Activated B cell treated with CpG ODN at 0.5 μM for 24 hours (primary cell): ENCODE measurements at regions not wholly inside any gene's neighbourhood (a gene's known extent, or its start where the extent isn't known, plus 50 kb on each side); places are given as distances from the start of the nearest gene placed in this dataset.

Experiments used
- ATAC-seq: fragments of 200-7000 bp; cut with Tn5 transposase; one replicate; pipeline ENCODE4 v1.10.0; 2021; ENCODE audit warnings: low read depth, mild to moderate bottlenecking, moderate library complexity
- CTCF ChIA-PET: fragments of 350-600 bp; sonication (Branson Sonifier 250); formaldehyde crosslinking; loops from one replicate; lab custom pipeline; 2021; ENCODE audit warnings: antibody characterized with exemption; lab: Charles Lee
- POLR2A ChIA-PET: fragments of 350-600 bp; sonication (Branson Sonifier 250); formaldehyde crosslinking; loops from one replicate; lab custom pipeline; 2021; ENCODE audit warnings: antibody characterized with exemption; lab: Charles Lee
- DNase-seq: peaks from one replicate; pipeline ENCODE4 v3.0.0; 2022
- H3K27ac Mint-ChIP-seq: one replicate; pipeline ENCODE4 v1.8.0; 2020; ENCODE audit warnings: mixed read lengths
- H3K27me3 Mint-ChIP-seq: one replicate; pipeline ENCODE4 v1.8.0; 2021; ENCODE audit warnings: mixed read lengths
- H3K36me3 Mint-ChIP-seq: one replicate; pipeline ENCODE4 v1.8.0; 2021; ENCODE audit warnings: low read depth, mixed read lengths
- H3K4me1 Mint-ChIP-seq: one replicate; pipeline ENCODE4 v1.8.0; 2021; ENCODE audit warnings: mixed read lengths
- H3K4me3 Mint-ChIP-seq: one replicate; pipeline ENCODE4 v1.8.0; 2020; ENCODE audit warnings: mild to moderate bottlenecking, mixed read lengths
- H3K9me3 Mint-ChIP-seq: one replicate; pipeline ENCODE4 v1.8.0; 2020; ENCODE audit warnings: mixed read lengths
- intact Hi-C: fragments of 100-400 bp; cut with micrococcal nuclease; formaldehyde crosslinking; loops from one replicate; pipeline ENCODE4 v1.15.1; 2024
- TF ChIP-seq, protein P1 (sequence below): fragments of 200-600 bp; IDR thresholded peaks from one replicate; pipeline ENCODE4 v1.8.0; 2022; ENCODE audit warnings: antibody characterized with exemption, mild to moderate bottlenecking

DNA sequence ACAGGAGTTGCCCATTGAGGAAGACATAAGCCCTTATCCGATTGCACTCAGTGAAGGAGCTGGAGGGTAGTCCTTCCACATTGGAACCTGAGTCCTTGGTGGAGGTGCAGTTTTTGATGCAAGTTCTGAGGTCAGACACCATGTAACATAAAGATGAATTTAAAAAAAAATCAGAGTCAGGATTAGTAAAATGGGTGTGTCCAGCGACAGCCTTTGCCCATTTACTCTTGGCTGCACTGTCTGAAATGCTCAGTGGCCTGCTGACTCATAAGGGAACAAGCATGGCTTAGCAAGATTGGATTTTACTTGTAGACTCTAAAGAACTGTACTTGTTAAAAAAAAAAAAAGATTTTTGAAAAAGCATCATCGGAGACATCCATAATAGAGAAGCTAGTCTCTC, 241.1 kb upstream of the TOPAZ1 start:
- Mint-ChIP-seq H3K27me3 (peaks cover 49% of the 10 kb centered on the region), H3K27ac (no peak overlapping the region), H3K4me3 (peak overlapping the region; percentile 12), H3K4me1 (peaks cover 43% of the 10 kb centered on the region), H3K9me3 (no peaks in the 10 kb centered on the region), H3K36me3 (no peaks in the 10 kb centered on the region)
- no peak for DNase-seq
- no peak for ATAC-seq
- ChIA-PET POLR2A (interaction anchor here (0.7 to 1.0 kb wide), 2 partner anchors 44 to 45 kb away, joined by 3 to 4 read pairs; no protein-coding TSS in a partner anchor), CTCF (interaction anchor here (1.0 kb wide), 1 partner anchor 107 kb away, joined by 3 read pairs; no protein-coding TSS in a partner anchor)
- TF ChIP-seq, protein P1, sequence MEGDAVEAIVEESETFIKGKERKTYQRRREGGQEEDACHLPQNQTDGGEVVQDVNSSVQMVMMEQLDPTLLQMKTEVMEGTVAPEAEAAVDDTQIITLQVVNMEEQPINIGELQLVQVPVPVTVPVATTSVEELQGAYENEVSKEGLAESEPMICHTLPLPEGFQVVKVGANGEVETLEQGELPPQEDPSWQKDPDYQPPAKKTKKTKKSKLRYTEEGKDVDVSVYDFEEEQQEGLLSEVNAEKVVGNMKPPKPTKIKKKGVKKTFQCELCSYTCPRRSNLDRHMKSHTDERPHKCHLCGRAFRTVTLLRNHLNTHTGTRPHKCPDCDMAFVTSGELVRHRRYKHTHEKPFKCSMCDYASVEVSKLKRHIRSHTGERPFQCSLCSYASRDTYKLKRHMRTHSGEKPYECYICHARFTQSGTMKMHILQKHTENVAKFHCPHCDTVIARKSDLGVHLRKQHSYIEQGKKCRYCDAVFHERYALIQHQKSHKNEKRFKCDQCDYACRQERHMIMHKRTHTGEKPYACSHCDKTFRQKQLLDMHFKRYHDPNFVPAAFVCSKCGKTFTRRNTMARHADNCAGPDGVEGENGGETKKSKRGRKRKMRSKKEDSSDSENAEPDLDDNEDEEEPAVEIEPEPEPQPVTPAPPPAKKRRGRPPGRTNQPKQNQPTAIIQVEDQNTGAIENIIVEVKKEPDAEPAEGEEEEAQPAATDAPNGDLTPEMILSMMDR, result no peak
- intact Hi-C loops, result no loop called here

DNA sequence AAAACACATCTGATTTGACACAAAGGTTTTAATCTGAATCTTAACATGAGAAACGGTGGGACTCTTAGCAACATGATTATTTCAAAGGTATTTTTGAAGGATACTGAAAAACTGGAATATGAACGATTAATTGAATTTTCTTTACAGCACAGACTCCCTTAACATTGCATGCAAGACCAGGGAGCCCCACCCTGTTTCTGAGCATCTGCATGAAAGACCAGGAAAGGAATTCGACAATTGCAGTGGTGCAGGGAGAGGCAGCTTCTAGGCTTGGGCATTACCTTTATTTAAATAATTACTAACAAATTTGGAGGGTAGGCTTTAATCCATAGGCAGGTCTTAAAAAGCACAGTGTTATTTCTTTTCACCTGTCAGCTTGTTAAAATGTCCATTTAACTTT, 240.6 kb upstream of the TOPAZ1 start:
- intact Hi-C loops, result no loop called here
- ChIA-PET CTCF (interaction anchor here (1.0 kb wide), 1 partner anchor 106 kb away, joined by 3 read pairs; no protein-coding TSS in a partner anchor), POLR2A (interaction anchor here (0.7 to 1.0 kb wide), 3 partner anchors 44 to 57 kb away, joined by 3 to 4 read pairs (median 4); no protein-coding TSS in a partner anchor)
- TF ChIP-seq, protein P1, result no peak
- DNase-seq, result no peak
- H3K27me3 Mint-ChIP-seq, result peaks cover 44% of the 10 kb centered on the region
- no peaks in the 10 kb centered on the region for H3K36me3 Mint-ChIP-seq
- H3K9me3 Mint-ChIP-seq, result no peaks in the 10 kb centered on the region
- no peak for ATAC-seq
- no peak overlapping the region for H3K27ac Mint-ChIP-seq
- no peak overlapping the region for H3K4me3 Mint-ChIP-seq
- peaks cover 39% of the 10 kb centered on the region for H3K4me1 Mint-ChIP-seq

GRCh38 chr3:44003801-44004200, 237.9 kb upstream of the TOPAZ1 start:
- H3K27ac Mint-ChIP-seq, result no peak overlapping the region
- DNase-seq (no peak), ATAC-seq (no peak)
- TF ChIP-seq, protein P1, result no peak
- intact Hi-C loops, result no loop called here
- peaks cover 23% of the 10 kb centered on the region for H3K27me3 Mint-ChIP-seq
- ChIA-PET CTCF (interaction anchor here (1.9 kb wide), 1 partner anchor 54 kb away, joined by 6 read pairs; no protein-coding TSS in a partner anchor), POLR2A (no interaction called here)
- H3K4me3 Mint-ChIP-seq, result no peak overlapping the region
- H3K36me3 Mint-ChIP-seq, result no peaks in the 10 kb centered on the region
- peaks cover 12% of the 10 kb centered on the region for H3K4me1 Mint-ChIP-seq
- H3K9me3 Mint-ChIP-seq, result no peaks in the 10 kb centered on the region

DNA sequence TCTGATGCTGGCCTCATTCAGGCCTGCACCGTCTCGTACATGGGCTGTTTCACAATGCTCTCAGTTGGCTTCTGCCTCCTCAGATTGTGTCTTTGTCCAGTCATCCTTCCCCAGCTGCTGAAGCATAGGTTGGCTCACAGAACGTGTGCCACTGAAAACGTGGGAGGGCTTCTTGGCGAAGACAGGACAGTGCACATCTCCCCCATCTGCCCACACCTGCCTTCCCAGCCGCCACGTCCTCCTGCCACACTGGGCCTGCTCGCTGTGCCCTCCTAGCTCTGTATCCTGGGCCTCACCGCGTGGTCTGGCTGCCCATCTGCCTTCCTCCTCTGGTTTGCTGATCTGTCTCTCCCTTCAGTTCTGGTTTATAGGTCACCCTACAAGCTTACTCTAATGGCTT, 230.0 kb upstream of the TOPAZ1 start:
- ATAC-seq (no peak), DNase-seq (no peak)
- no peak overlapping the region for H3K4me3 Mint-ChIP-seq
- H3K36me3 Mint-ChIP-seq, result no peaks in the 10 kb centered on the region
- intact Hi-C loops, result no loop called here
- ChIA-PET CTCF (no interaction called here), POLR2A (no interaction called here)
- peaks cover 9% of the 10 kb centered on the region for H3K27me3 Mint-ChIP-seq
- H3K27ac Mint-ChIP-seq, result no peak overlapping the region
- TF ChIP-seq, protein P1, result no peak
- no peaks in the 10 kb centered on the region for H3K4me1 Mint-ChIP-seq
- no peaks in the 10 kb centered on the region for H3K9me3 Mint-ChIP-seq

GRCh38 chr3:44012160-44012899, 229.4 kb upstream of the TOPAZ1 start:
- POLR2A ChIA-PET, result no interaction called here
- TF ChIP-seq, protein P1, result no peak
- no peak overlapping the region for H3K27ac Mint-ChIP-seq

More at GRCh38 chr3:44012160-44012899, 229.4 kb upstream of the TOPAZ1 start:
- Mint-ChIP-seq H3K9me3 (no peaks in the 10 kb centered on the region), H3K4me3 (no peak overlapping the region), H3K4me1 (no peaks in the 10 kb centered on the region), H3K36me3 (no peaks in the 10 kb centered on the region), H3K27me3 (peaks cover 13% of the 10 kb centered on the region)
- no peak for DNase-seq
- intact Hi-C loops, result no loop called here
- CTCF ChIA-PET, result no interaction called here
- ATAC-seq, result no peak
